AG04450 (cell line): ENCODE measurements at regions not wholly inside any gene's neighbourhood (a gene's known extent, or its start where the extent isn't known, plus 50 kb on each side); places are given as distances from the start of the nearest gene placed in this dataset.

Experiments
- CTCF ChIA-PET: fragments of 300-600, 350-600 bp; formaldehyde crosslinking; extraction: SDS; loops from one replicate; lab custom pipeline; 2022; ENCODE audit warnings: antibody characterized with exemption, inconsistent platforms; lab: Charles Lee
- POLR2A ChIA-PET: fragments of 350-600 bp; formaldehyde crosslinking; extraction: SDS; loops from one replicate; lab custom pipeline; 2021; ENCODE audit warnings: antibody characterized with exemption, inconsistent platforms; lab: Yijun Ruan, JAX
- DNase-seq: peaks from one replicate; pipeline ENCODE4 v3.0.0-alpha.2; 2011; ENCODE audit warnings: low read depth, low spot score
- H3K27ac ChIP-seq: one replicate; pipeline ENCODE4 v1.5.1; 2012; ENCODE audit warnings: low read depth, low read length, control low read depth
- H3K27me3 ChIP-seq: one replicate; pipeline ENCODE4 v1.6.0; 2012; ENCODE audit warnings: low read length; ENCODE audit not compliant: control insufficient read depth, insufficient read depth
- H3K4me3 ChIP-seq: 2 replicates; pipeline ENCODE4 v1.5.1; 2011; ENCODE audit warnings: mild to moderate bottlenecking, low read depth, low read length, control low read depth
- H3K9me3 ChIP-seq: 2 replicates; pipeline ENCODE4 v1.5.1; 2012; ENCODE audit warnings: low read length; ENCODE audit not compliant: control insufficient read depth, insufficient read depth
- CTCF ChIP-seq: IDR thresholded peaks from 2 replicates; pipeline ENCODE4 v1.5.1; 2011; ENCODE audit warnings: low read depth, low read length, control low read depth, inconsistent platforms

- Histone ChIP-seq H3K27me3 (peaks cover 5% of the 10 kb centered on the region), H3K9me3 (peaks cover 7% of the 10 kb centered on the region; the same call in 1 of the 2 replicates), H3K27ac (no peak overlapping the region), H3K4me3 (no peak overlapping the region)
- ChIA-PET CTCF (no interaction called here), POLR2A (no interaction called here)
- DNase-seq: no peak
- no peak for TF ChIP-seq CTCF
Measured at GRCh38 chr20:48164034-48164433, 378.8 kb upstream of the SULF2 start.

- POLR2A ChIA-PET: no interaction called here
- Histone ChIP-seq H3K9me3 (peaks cover 7% of the 10 kb centered on the region; the same call in 1 of the 2 replicates), H3K27ac (no peak overlapping the region), H3K4me3 (no peak overlapping the region), H3K27me3 (peaks cover 5% of the 10 kb centered on the region)
- CTCF ChIA-PET: no interaction called here
- no peak for TF ChIP-seq CTCF
- no peak for DNase-seq
Measured at GRCh38 chr20:48163505-48163904, 378.2 kb upstream of the SULF2 start.

GRCh38 chr20:48162621-48163020, 377.3 kb upstream of the SULF2 start:
- peaks cover 7% of the 10 kb centered on the region; the same call in 1 of the 2 replicates for H3K9me3 ChIP-seq
- peaks cover 5% of the 10 kb centered on the region for H3K27me3 ChIP-seq
- H3K27ac ChIP-seq: no peak overlapping the region
- TF ChIP-seq CTCF: no peak
- DNase-seq: no peak
- ChIA-PET CTCF (no interaction called here), POLR2A (no interaction called here)
- H3K4me3 ChIP-seq: no peak overlapping the region

GRCh38 chr20:48159145-48160008, 374.1 kb upstream of the SULF2 start:
- no peak for DNase-seq
- POLR2A ChIA-PET: no interaction called here
- Histone ChIP-seq H3K9me3 (peaks cover 24% of the 10 kb centered on the region), H3K27me3 (peaks cover 3% of the 10 kb centered on the region), H3K4me3 (no peak overlapping the region), H3K27ac (no peak overlapping the region)
- TF ChIP-seq CTCF: no peak
- CTCF ChIA-PET: interaction anchor here (0.5 kb wide), 1 partner anchor 744 kb away, joined by 3 read pairs; no protein-coding TSS in a partner anchor

GRCh38 chr20:48158014-48158413, 372.7 kb upstream of the SULF2 start:
- no peak for DNase-seq
- TF ChIP-seq CTCF: no peak
- Histone ChIP-seq H3K4me3 (no peak overlapping the region), H3K27ac (no peak overlapping the region), H3K9me3 (peaks cover 24% of the 10 kb centered on the region), H3K27me3 (no peaks in the 10 kb centered on the region)
- CTCF ChIA-PET: no interaction called here
- POLR2A ChIA-PET: no interaction called here
